Inflammatory macrophage treated with lipopolysaccharide for 1 hour (primary cell): ENCODE measurements at regions not wholly inside any gene's neighbourhood (a gene's known extent, or its start where the extent isn't known, plus 50 kb on each side); places are given as distances from the start of the nearest gene placed in this dataset.

Source experiments
- DNase-seq, 2 donors: peaks; one replicate each; pipeline ENCODE4 v3.0.0-alpha.2; 2020 to 2022

DNA sequence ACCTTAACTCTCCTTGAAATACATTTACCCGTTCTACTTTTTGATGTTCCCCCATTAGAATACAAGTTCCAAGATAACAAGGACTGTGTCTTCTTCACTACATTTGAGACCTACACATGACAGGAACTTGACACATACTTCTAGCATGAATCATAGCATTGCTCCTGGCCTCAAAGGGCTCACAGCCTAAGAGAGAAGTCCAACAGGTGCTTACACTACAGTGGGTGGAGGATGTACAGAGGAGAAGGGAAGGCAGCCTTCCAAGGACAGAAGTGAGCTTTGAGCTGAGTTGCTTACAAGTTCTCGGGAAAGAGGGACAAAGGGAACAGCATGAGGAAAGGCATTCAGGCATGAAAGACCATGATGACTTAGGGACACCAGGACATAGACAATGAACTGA, 56.9 kb upstream of the MSX2 start:
- no peak for DNase-seq

DNA sequence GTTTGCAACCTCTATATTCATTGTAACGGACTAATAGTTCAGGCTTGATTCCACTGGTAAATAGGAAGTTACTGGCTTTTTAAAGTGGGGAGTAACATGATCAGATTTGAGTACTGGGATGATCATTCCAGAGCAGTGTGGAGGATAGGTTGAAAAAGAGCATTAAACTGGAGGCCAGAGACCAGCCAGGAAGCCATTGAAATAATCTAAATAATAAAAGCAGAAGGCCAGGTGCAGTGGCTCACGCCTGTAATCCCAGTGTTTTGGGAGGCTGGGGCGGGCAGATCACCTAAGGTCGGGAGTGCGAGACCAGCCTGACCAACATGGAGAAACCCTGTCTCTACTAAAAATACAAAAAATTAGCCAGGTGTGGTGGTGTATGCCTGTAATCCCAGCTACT, 56.0 kb upstream of the MSX2 start:
- no peak for DNase-seq
